Stomach smooth muscle (tissue), 2 donors: ENCODE measurements at regions not wholly inside any gene's neighbourhood (a gene's known extent, or its start where the extent isn't known, plus 50 kb on each side); places are given as distances from the start of the nearest gene placed in this dataset.

Experiments used
- H3K27ac ChIP-seq: one replicate; pipeline ENCODE4 v1.7.0; 2013; ENCODE audit warnings: mild to moderate bottlenecking, low read length, inconsistent platforms
- H3K27me3 ChIP-seq, 2 donors: one replicate each; pipeline ENCODE4 v1.7.0; 2013; ENCODE audit warnings: low read length in 2 of 2; ENCODE audit not compliant: insufficient read depth in 2 of 2, control insufficient read depth in 1 of 2
- H3K36me3 ChIP-seq, 2 donors: one replicate each; pipeline ENCODE4 v1.7.0; 2013; ENCODE audit warnings: low read length in 2 of 2; ENCODE audit not compliant: control insufficient read depth in 2 of 2, insufficient read depth in 2 of 2
- H3K4me1 ChIP-seq: one replicate; pipeline ENCODE4 v1.7.0; 2013; ENCODE audit warnings: low read length; ENCODE audit not compliant: control insufficient read depth, insufficient read depth
- H3K4me3 ChIP-seq, 2 donors: one replicate each; pipeline ENCODE4 v1.7.0; 2013; ENCODE audit warnings: low read length in 2 of 2
- H3K9ac ChIP-seq, 2 donors: one replicate each; pipeline ENCODE4 v1.7.0; 2013; ENCODE audit warnings: low read length in 2 of 2, mild to moderate bottlenecking in 1 of 2
- H3K9me3 ChIP-seq, 2 donors: one replicate each; pipeline ENCODE4 v1.7.0; 2013; ENCODE audit warnings: low read length in 2 of 2; ENCODE audit not compliant: control insufficient read depth in 2 of 2
- donor health status: healthy.
- donor health status: Pancreatic carcinoma.

DNA sequence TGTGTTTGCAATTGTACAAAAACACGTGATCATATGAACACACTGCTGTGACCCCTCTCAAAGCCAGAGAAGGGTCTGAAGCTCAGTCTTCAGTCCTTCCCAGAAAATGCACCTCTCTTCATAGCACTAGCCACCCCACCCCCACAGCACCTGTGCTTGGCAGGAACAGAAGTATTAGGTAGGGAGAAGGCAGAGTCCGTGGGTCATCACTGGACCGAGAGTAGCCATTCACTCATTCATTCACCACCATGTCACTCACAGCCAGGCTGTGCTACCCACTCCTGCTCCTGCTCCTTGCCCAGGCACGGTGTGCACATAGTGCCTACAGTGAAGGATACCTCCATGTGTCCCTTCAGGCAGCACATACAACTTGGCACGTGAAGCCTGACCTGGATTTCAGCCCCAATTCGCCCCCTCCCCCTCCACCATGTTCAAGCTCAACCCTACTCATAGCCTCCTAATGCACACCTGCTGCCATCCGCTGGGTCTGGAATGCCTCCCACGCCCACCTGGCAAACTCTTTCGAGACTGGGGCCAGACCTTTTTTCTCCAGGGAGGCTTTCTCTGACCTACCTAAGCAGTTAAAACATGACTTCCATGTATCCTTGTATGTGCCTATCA is 81.9 kb upstream of the GALNT2 start:
- Histone ChIP-seq H3K36me3 (no peaks in the 10 kb centered on the region), H3K9me3 (no peaks in the 10 kb centered on the region), H3K27me3 (no peaks in the 10 kb centered on the region), H3K4me1 (no peaks in the 10 kb centered on the region), H3K27ac (no peak overlapping the region), H3K9ac (no peak overlapping the region), H3K4me3 (no peak overlapping the region)

DNA sequence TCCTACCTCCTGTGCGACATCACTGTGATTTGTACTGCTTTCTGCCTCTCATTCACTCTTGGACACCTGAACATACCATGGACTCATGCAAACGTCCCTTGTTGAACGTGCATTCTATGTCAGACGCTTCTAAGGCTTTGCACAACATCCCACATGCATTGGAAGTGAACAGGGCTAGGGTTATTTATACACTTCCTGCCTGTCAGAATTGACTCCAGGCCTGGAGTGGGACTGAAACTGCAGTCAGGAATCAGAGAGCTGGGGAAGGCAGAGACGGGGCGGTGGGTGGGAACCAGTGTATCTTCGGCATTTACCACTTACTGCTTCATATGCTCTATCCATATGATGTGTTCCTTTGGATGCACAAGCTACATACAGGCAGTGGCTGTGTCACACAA is 81.4 kb upstream of the GALNT2 start:
- no peaks in the 10 kb centered on the region for H3K36me3 ChIP-seq
- H3K4me1 ChIP-seq, result peaks cover under 1% of the 10 kb centered on the region
- H3K9me3 ChIP-seq, result no peaks in the 10 kb centered on the region
- no peak overlapping the region for H3K27ac ChIP-seq
- H3K9ac ChIP-seq, result no peak overlapping the region
- no peaks in the 10 kb centered on the region for H3K27me3 ChIP-seq
- no peak overlapping the region for H3K4me3 ChIP-seq

DNA sequence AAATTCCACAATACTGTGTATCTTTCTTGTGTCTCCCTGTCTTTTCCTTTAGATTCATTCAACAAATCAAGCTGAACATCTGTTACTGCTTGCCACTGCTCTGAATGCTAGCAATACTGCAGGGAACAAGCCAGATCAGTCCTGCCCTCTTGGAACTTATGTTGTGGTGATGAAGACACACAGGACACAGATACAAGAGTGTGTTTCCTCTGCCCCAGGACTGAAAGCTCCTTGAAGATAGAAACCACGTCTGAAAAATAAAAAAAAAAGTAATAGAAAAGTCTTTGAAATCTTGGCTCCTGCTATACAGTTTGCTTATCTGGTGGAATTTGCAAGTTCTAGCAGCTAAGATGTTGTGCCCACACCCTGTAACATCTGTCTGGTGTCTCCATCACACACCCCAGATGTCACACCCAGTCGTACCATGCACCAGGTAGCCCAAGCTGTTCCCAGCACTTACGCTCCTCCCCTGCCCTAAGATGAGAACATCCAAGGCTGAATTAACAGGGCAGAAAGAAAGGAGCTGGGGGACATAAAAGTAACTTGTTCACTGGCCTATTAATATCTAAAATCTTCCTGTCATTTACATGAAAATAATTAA is 80.2 kb upstream of the GALNT2 start:
- H3K4me1 ChIP-seq, result peaks cover 7% of the 10 kb centered on the region
- H3K9ac ChIP-seq, result no peak overlapping the region
- H3K9me3 ChIP-seq, result no peaks in the 10 kb centered on the region
- H3K27ac ChIP-seq, result no peak overlapping the region
- no peaks in the 10 kb centered on the region for H3K36me3 ChIP-seq
- H3K4me3 ChIP-seq, result no peak overlapping the region
- no peaks in the 10 kb centered on the region for H3K27me3 ChIP-seq

DNA sequence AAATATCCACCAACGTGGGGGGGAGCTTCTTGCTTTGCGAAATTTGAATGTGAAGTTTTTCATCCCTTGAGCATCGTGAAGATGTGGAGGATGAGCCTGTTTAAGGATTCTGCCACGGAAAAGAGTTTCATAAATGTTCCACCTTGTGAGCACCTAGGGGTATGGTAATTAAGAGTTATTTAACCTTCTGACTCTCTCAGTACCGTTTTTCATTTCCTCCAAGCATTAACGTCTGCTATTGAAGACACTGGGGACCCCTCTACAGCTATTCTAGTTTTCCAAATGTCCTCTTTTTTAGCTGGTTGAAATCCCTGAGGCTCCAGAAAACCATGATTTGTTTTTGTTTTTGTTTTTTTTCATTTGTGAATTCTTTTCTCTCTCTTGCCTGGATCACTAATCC is 79.1 kb upstream of the GALNT2 start:
- Histone ChIP-seq H3K9ac (no peak overlapping the region), H3K36me3 (no peaks in the 10 kb centered on the region), H3K9me3 (no peaks in the 10 kb centered on the region), H3K4me3 (no peak overlapping the region), H3K27me3 (no peaks in the 10 kb centered on the region), H3K27ac (no peak overlapping the region), H3K4me1 (peaks cover 8% of the 10 kb centered on the region)

DNA sequence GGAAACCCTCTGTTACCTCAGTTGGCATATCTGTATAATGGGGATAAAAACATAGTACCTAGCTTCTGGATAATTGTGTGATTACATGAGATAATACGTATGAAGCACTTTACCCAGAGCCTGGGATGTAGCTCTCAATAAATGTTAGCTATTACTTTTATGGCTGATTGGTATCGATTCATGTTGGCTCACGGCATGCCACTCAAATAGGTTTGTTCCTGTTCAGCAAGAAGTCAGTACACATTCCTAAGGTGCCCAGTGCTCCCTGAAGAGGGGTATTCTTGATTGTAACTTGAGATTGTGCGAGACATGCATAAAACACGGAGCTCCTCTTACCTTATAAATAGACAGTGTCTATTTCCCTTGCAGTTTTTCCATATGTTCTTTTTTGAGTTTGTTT is 78.5 kb upstream of the GALNT2 start:
- no peak overlapping the region for H3K9ac ChIP-seq
- peaks cover 8% of the 10 kb centered on the region for H3K4me1 ChIP-seq
- H3K4me3 ChIP-seq, result no peak overlapping the region
- no peak overlapping the region for H3K27ac ChIP-seq
- no peaks in the 10 kb centered on the region for H3K9me3 ChIP-seq
- no peaks in the 10 kb centered on the region for H3K36me3 ChIP-seq
- H3K27me3 ChIP-seq, result no peaks in the 10 kb centered on the region

DNA sequence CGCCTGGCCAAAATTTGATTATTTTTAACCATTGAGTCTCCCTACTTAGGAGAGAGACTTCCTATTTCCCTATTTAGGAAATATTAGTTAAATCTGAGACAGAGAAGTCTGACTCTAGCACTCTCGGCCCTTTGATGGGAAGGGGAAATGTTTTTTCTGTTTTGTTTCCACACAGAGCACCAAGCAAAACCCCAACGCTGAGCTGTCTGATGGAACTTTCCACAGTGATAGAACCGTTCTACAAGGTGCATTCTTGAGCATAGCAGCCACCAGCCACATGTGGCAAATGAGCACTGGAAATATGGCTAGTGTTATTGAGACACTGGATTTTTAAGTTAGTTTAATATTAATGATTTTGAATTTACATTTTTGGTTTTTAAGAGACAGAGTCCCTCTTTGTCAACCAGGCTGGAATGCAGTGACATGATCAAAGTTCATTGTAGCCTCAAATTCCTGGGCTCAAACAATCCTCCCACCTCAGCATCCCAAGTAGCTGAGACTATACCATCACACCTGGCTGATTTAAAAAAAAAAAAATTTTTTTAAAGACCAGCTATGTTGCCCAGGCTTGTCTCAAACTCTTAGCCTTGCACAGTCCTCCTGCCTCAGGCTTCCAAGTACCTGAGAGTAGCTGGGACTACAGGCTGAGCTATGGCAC is 77.3 kb upstream of the GALNT2 start:
- Histone ChIP-seq H3K36me3 (no peaks in the 10 kb centered on the region), H3K4me3 (no peak overlapping the region), H3K27ac (no peak overlapping the region), H3K4me1 (peaks cover 8% of the 10 kb centered on the region), H3K27me3 (no peaks in the 10 kb centered on the region), H3K9me3 (no peaks in the 10 kb centered on the region), H3K9ac (no peak overlapping the region)

DNA sequence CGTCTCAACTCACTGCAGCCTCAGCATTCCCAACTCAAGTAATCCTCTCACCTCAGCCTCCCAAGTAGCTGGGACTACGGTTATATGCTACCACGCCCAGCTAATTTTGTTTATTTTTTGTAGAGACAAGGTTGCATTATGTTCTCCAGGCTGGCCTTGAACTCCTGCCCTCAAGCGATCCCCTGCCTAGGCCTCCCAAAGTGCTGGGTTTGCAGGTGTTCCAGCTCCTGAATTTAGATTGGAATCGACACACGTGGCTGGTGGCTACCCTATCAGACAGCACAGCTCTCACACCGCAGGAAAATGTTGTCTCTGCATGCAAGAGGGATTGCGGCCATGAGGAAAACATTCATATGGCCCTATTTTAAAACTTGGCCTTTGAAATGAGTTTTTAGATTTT is 76.7 kb upstream of the GALNT2 start:
- H3K27ac ChIP-seq, result no peak overlapping the region
- no peaks in the 10 kb centered on the region for H3K9me3 ChIP-seq
- H3K4me3 ChIP-seq, result no peak overlapping the region
- H3K4me1 ChIP-seq, result peaks cover 8% of the 10 kb centered on the region
- H3K27me3 ChIP-seq, result no peaks in the 10 kb centered on the region
- no peak overlapping the region for H3K9ac ChIP-seq
- H3K36me3 ChIP-seq, result no peaks in the 10 kb centered on the region

DNA sequence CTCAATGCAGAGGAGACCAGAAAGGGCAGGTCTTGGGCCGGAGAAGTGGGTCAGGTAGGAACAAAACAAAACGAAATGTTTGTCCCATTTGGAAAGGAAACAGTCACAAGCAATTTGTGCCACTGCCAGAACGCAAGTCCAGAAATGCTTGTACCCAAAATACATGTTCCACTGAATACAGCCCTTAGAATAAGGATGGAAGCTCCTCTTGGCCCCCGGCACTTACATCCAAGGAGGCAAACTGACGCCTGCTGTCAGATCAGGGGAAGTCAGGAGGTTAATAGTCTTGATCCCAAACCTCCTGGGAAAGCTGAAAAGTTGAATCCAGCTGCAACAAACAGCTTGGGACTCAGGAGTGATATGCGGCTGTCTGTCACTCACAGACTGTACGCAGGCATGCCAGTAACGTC is 75.9 kb upstream of the GALNT2 start:
- Histone ChIP-seq H3K36me3 (no peaks in the 10 kb centered on the region), H3K4me3 (no peak overlapping the region), H3K4me1 (peaks cover 8% of the 10 kb centered on the region), H3K9ac (peak overlapping the region in 1 of 2 donors; percentile 22), H3K27ac (no peak overlapping the region), H3K9me3 (no peaks in the 10 kb centered on the region), H3K27me3 (no peaks in the 10 kb centered on the region)

DNA sequence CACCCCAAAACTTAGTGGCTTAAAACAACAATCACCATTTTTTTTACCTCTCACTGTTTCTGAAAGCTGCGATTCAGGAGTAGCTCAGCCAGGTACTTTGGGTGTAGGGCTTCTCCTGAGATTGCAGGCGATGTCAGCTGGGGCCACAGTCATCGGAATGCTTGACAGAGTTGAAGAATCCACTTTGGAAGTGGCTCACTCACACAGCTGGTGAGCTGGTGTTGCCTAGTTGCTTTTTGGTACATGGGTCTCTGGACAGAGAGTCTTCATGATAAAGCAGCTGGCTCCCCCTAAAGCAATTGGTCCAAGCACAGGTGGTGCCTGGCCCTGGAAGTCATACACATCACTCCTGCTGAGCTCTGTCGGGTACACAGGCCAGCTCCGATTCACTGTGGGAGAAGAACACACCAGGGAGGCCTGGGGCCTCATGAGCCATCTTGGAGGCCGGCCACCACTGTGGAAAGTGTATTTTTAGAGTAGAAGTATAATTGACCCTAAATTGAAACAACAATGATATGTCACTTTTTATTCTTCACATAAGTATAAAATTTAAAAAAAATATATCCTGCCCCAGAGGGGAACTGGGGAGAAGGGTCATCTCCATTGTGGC is 75.2 kb upstream of the GALNT2 start:
- no peaks in the 10 kb centered on the region for H3K36me3 ChIP-seq
- H3K27ac ChIP-seq, result no peak overlapping the region
- H3K9ac ChIP-seq, result no peak overlapping the region

DNA sequence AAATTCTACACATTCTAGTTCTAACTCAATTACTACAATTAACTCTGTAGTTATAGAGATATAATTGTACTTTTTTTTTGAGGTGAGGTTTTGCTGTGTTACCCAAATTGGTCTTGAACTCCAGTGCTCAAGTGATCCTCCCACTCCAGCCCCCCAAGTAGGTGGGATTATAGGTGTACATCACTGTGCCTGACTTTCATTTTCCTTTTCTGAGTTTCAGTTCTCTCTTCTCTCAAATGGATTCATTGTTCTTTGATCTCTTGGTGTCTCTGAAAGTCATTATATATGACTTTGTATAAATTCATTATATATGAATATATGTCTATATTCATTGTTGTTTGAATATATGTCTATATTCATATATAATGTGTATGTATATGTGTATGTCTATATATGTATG is 74.0 kb upstream of the GALNT2 start:
- H3K9me3 ChIP-seq, result no peaks in the 10 kb centered on the region
- no peak overlapping the region for H3K4me3 ChIP-seq
- H3K4me1 ChIP-seq, result peaks cover 8% of the 10 kb centered on the region
- no peaks in the 10 kb centered on the region for H3K36me3 ChIP-seq
- no peaks in the 10 kb centered on the region for H3K27me3 ChIP-seq
- H3K27ac ChIP-seq, result no peak overlapping the region
- H3K9ac ChIP-seq, result no peak overlapping the region

More for the DNA sequence above, 75.2 kb upstream of the GALNT2 start:
- Histone ChIP-seq H3K4me3 (no peak overlapping the region), H3K27me3 (no peaks in the 10 kb centered on the region), H3K9me3 (no peaks in the 10 kb centered on the region), H3K4me1 (peaks cover 8% of the 10 kb centered on the region)

DNA sequence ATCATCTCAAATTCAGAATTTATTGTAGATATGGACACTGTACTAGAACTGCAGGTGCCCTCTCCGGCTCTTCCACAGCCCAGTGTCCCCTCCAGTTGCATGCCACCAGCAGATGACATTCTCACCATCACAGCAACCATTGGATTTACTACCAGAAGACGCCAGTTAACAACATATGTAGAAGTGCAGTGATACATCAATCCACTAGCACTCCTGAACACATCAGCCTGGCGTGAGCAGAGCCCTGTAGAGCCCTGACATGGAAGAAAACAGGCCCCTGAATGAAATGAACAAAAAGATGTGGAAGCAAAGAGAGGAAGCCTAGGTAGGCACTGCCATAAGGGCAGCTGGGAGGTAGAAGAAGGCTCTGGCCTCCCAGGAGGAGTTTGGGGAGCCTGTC is 73.1 kb upstream of the GALNT2 start:
- Histone ChIP-seq H3K27ac (no peak overlapping the region), H3K9ac (no peak overlapping the region), H3K9me3 (no peaks in the 10 kb centered on the region)

More for the DNA sequence above, 73.1 kb upstream of the GALNT2 start:
- Histone ChIP-seq H3K4me1 (peaks cover 15% of the 10 kb centered on the region), H3K36me3 (no peaks in the 10 kb centered on the region), H3K27me3 (no peaks in the 10 kb centered on the region), H3K4me3 (no peak overlapping the region)
